NOMO-1 treated with dmso at 0.1 percent for 144 hours (cell line): ENCODE measurements at regions not wholly inside any gene's neighbourhood (a gene's known extent, or its start where the extent isn't known, plus 50 kb on each side); places are given as distances from the start of the nearest gene placed in this dataset.
"Not testable (repeated sequence)": the region's sequence is repeated elsewhere in the genome, so short reads cannot be mapped to it uniquely, and the experiment has no call there.

Experiments
- DNase-seq: peaks from one replicate; lab custom pipeline; 2025; ENCODE audit not compliant: unreplicated experiment; lab: John Stamatoyannopoulos, UW

DNA sequence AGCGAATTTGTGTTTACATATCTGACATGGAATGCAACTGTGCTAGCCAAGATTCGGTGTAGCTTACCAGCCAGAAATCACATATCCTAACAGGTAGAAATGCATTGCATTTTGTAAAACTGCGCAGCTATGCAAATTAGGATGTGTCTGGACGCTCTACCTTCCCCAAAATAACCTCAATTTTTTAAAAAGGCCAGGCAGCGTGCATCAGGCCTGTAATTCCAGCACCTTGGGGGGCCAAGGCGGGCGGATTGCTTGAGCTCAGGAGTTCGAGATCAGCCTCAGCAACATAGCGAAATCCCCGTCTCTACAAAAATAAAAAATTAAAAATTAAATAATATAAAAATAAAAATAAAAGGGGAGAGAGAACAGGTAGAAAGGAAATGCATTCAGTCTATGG is 305.0 kb downstream of the TYW1 start:
- no peak for DNase-seq

DNA sequence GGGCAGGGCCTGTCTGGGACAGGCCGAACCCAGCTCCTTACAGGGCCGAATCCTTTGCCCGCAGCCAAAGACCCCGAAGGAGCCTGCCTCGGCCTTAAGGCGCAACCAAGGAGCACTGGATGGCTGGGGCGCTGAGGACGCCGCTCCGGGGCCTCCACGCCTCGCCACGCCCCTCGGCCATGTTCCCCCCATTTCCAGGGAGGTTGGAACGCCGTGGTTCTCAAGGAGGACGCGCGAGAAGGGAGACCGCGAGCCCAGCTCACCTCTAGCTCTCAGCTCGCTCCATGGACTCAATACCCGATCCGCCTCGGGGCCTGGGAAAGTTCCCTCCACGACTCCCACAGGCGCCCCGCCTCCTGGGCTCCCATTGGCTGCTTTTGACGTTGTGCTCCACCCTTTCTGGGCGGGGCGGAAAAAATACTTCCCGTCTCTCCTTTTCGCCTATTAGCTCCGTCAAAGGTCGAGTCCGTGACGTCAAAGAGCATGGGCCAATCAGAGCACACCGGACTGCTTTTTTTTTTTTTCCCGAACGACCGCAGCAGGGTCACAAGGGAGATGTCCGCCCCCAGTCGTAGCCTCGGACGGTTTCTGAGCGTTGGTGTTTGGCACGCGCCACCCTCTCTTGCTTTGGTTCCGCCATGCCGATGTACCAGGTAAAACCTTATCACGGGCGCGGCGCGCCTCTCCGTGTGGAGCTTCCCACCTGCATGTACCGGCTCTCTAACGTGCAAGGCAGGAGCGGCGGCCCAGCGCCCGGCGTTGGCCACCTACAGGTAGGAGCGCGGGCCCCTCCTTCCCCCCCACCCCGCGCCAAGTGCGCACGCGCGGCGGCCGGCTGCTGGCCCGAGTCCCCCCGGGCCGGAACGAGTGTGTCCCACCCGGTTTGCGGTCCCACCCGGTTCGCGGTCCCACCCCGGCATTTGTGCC is 305.7 kb downstream of the TYW1 start:
- peak; percentile 94 for DNase-seq

DNA sequence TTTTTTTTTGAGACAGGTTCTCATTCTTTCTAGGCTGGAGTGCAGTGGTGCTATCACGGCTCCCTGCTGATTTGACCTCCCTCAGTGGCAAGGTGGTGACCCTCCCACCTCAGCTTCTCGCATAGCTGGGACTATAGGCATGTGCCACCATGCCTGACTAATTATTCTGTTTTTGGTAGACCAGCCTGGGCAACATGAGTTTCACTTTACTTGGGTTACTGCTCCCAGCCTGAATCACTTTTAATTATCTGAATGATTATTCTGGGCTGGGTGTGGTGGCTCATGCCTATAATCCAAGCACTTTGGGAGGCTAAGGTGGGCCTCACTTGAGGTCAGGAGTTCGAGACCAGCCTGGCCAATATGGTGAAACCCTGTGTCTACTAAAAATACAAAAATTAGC is 308.2 kb downstream of the TYW1 start:
- DNase-seq, result not testable (repeated sequence)

DNA sequence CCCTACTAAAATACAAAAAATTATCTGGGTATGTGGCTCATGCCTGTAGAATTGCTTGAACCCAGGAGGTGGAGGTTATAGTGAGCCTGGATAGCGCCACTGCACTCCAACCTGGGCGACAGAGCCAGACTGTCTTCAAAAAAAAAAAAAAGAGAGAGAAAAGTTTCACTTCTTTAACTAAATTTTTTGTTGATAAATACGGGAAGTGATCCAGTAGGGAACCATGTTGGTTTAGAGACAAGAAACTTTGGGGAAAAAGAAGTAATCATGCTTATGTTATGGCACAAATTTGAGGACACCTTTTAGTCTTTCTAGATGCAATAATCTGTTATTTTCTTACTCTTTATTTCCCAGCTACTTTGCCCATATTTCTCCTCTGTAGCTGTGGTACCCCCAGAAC is 309.7 kb downstream of the TYW1 start:
- DNase-seq, result no peak

DNA sequence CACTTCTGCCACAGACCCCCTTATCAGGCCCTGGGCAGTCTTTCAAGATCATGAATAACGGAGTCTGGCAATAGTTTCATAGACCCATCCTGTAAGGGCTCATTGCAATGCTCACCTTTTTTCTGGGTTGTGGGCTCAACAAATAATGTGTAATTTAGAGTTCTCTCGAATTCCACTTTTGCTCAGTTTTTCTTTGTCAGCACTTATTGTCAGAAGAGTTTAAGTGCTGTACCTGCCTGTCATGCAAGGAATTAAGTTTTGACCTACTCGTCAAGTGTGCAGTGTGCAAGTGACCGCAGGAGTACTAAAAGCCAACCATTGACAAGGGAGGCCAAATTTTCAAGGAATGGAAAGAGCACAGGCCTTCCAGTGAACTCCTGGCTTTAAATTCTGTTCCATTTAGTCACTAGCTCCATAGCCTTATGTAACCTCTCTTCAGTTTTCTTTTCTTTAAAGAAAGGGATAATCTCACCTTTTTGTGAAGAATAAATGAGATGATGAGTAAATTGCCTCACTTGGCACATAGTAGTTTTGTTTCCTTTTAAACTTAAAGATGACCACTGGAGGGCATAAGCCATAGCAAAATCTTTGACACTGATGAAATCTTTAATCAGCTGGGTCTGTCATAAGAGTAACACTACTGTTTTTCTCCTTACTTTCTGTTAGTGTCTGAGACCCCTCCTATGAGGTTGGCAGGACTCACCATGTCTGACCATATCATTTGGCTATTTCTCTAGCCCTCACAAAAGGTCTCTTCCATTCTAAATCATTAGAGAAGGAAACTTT is 313.3 kb downstream of the TYW1 start:
- DNase-seq, result no peak

DNA sequence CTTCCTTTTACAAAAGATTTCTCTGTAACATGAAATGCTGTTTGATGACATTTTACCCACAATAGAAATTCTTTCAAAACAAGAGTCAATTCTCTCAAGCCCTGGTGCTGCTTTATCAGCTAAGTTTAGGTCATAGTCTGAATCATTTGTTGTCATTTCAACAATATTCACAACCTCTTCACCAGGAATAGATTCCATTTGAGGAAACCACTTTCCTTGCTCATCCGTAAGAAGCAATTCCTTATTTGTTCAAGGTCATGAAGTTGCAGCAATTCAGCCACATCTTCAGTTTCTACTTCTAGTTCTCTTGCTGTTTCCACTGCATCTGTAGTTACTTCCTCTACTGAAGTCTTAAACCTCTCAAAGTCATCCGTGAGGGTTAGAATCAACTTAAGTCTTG is 315.3 kb downstream of the TYW1 start:
- DNase-seq, result no peak

DNA sequence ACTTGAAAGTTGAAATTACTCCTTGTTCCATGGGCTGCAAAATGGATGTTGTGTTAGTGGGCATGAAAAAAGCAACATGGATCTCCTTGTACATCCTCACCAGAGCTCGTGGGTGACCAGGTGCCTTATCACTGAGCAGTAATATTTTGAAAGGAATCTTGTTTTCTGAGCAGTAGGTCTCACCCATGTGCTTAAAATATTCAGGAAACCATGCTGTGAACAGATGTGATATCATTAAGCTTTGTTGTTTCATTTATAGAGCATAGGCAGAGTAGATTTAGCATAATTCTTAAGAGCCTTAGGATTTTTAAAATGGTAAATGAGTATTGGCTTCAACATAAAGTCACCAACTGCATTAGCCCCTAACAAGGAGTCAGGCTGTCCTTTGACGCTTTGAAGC is 316.6 kb downstream of the TYW1 start:
- DNase-seq, result no peak

DNA sequence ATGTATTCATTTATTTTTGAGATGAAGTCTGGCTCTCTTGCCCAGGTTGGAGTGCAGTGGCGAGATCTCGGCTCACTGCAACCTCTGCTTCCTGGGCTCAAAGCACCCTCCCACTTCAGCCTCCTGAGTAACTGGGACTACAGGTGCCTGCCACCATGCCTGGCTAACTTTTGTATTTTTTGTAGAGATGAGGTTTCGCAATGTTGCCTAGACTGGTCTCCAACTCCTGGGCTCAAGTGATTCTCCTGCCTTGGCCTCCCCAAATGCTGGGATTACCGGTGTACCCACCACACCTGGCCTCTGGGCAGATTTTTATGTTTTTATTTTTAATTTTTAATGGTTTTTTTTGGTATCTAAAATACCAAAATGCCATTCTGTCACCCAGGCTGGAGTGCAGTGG is 320.3 kb downstream of the TYW1 start:
- not testable (repeated sequence) for DNase-seq

DNA sequence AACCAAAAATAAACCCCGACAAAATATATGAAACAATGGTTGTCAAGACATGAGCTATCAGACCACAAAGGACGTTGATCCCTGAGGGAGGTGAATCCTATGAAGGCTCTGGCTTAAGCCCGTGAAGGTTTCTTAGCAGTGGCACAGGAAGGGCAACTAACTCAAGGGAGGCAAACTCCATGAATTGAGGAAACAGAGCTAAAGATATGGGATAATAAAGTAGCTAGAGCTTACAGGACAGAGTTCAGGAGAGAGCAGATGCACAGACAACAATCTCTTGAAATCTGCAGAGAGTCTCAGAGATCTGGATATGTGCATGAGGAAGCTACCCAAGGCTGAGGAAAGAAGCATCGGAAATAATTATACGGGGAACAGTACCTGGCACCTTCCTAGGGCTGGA is 331.6 kb downstream of the TYW1 start:
- not testable (repeated sequence) for DNase-seq

DNA sequence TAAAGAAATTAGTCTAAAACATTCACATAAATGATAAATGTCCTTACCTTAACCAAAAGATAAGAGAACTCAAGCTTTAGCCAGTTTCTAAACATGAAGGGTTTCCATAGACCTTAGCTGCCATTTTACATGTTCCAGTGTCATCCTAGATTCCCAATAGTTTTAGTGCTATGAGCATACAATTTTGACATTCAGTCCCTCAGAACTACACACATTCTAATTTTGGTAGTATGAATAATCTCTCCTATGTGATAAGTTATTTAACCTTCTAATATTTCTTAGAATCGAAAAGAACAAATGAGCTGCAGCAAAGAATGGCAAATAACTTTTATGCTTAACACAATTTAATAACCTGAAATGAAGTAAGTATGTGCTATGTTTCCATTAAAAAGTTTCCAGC is 338.5 kb downstream of the TYW1 start:
- DNase-seq, result not testable (repeated sequence)

DNA sequence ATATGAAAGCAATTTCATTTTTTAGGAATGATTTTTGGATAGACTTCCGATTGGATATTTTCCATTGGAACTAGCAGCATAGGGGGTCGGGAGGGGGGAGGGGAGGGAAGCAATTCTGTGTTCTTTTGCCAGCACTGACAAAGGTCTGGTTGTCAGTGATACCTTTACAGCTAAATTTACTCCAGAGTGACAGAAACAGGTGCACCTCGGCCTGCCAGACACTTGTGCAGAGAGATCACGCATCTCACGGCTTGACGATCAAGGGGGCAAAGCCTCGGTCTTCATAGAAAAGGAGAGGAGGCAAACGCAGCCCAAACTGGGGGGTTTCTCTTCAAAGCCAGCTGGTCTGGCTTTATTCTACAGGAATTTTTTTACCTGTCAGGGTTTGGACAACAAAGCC is 339.0 kb downstream of the TYW1 start:
- not testable (repeated sequence) for DNase-seq

DNA sequence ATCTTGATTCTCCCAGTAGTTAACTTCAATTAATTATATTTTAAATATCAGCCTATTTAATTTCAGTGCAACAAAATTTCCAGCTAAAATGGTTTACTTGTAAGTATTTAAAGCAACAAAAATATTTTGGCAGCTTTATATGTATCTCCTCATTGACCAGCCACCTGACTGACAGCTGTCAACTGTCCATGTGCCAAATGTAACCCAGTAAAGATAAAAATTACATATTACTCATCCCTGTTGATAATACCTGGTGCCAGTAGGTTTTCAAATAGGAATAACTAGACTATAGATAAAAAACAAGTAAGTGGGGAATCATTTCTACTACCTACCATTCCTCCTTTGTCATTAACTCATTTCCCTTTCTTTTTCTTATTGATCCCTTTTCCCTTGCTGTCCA is 341.9 kb downstream of the TYW1 start:
- DNase-seq, result not testable (repeated sequence)

DNA sequence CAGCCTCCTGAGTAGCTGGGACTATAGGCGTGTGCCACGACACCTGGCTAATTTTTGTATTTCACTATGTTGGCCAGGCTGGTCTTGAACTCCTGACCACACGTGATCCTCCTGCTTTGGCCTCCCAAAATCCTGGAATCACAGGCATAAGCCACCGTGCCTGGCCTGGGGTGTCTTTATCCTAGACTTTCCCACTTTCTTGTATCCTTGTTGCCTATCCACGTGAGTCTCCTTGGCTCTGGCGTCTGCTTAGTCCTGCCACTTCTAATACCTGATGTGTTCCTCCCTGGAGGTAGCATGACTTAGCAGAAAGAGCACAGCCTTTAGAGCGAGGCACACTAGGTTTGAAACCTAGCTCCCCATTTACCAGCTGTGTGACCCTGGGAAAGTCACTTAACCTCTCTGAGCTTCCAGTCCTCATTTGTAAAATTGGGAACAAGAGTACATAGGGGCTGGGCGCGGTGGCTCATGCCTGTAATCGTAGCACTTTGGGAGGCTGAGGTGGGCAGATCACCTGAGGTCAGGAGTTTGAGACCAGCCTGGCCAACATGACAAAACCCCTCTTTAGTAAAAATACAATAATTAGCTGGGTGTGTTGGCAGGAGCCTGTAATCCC is 344.6 kb downstream of the TYW1 start:
- DNase-seq, result no peak

DNA sequence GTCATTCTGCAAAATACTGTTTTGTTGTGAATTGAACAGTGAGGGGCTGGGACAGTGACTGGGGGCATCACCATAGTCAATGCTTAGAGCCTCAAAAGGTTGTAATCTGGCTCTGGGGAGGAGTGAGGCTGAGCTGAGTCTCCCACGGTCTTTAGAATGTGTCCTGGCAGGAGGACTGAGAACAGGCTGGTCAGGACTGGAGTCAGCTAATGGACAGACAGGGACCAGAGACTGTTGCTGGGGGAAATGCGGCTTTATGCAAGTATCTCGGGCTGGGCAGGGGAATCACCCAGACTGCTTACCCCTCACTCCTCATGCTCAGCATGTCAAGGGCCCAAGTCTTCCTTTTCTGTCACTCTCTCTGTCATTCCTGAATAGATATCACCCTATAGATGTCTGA is 346.5 kb downstream of the TYW1 start:
- DNase-seq, result no peak

DNA sequence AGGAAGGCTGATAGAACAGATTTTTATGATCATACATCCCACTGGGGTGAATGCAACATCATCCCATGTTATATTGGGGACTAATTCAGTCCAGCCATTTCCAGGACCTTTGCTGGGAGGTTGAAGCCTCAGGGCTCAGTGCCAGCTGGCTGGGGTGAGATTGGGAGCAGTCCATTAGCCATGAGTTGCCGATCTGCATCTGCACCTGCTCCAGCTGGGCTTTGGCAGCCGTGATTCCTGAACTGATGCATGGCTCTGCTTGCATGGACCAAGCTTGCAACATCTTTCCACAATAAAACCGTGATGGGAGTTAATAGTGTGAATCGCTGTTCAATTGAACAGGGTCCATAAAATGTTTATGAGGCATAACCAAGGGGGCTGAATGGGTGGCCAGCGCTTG is 346.9 kb downstream of the TYW1 start:
- DNase-seq, result no peak

DNA sequence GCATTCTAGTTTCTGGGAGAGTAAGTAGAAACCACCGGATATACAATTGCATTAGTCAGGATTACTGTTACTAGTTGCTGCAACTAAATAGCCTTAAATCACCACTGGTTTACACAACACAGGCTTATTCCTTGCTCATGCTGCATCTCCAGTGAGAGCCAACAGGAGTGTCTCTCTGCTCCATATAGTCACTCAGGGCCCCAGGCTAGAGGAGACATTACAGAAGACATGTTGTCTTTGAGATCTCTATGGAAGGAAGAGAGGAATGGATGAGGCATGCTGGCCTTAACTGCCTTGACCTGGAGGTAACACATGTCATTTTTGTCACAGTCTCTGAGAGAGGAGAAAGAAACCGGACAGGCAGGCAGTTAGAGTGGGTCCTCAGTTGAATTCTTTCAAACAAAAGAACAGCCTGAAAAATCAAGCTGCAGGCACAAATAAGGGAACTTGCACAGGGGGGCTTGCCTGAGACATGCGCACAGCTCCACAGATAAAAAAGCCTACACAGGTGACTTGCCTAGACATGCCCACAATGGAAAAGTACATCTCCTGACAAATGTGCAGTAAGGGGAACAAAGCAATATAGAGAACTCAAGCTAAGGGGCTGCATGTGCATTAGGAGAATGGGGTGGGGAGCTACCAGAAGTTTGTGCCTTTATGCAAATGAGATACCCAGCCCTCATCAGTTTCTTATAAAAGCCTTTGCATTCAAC is 348.0 kb downstream of the TYW1 start:
- DNase-seq, result no peak

DNA sequence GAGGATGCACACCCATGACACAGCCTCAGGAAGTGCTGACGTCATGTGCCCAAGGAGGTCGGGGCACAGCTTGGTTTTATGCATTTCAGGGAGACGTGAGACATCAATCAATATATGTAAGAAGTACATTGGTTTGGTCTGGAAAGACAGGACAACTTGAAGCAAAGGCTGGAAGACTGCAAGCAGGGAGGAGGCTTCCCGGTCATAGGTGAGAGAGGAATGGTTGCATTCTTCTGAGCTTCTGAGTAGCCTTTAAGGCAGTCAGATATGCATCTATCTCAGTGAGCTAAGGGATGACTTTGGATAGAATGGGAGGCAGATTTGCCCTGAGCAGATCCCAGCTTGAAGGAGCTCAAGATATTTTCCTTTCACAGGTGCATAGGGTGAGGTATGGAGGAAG is 349.5 kb downstream of the TYW1 start:
- no peak for DNase-seq

DNA sequence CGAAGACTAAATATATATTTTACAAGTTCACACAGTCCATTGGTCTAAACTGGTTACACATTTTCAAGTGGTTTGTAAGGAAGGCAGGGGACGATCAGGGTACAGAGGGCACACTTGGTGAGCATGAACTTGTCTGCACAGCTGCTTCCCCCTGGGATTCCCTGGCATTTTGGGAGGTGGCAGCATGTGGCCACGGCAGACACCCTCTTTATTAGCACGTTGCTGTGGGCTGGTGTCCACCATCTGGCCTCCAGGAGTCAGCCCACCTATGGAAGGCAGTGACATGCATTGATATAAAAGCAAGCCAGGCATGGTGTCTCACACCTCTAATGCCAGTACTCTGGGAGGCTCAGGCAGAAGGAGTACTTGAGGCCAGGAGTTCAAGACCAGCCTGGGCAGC is 350.2 kb downstream of the TYW1 start:
- no peak for DNase-seq

DNA sequence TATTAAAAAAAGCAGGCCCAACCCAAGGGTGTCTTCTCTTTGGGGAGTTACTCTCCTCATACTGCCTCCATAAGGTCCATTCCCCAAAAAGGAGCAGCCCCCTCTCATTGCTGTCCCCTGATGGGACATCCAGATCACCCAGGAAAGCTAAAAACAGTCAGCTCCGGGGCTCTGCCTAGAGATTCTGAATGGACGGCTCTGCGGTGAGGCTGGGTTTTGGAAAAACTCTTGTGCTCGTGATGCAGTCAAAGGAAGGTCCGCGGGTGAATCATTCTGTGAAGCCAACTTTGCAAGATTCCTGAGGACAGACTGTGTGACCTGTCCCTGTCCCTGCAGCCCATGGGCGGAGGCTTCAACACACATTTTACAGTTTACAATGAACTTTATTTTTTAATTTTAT is 351.5 kb downstream of the TYW1 start:
- no peak for DNase-seq

DNA sequence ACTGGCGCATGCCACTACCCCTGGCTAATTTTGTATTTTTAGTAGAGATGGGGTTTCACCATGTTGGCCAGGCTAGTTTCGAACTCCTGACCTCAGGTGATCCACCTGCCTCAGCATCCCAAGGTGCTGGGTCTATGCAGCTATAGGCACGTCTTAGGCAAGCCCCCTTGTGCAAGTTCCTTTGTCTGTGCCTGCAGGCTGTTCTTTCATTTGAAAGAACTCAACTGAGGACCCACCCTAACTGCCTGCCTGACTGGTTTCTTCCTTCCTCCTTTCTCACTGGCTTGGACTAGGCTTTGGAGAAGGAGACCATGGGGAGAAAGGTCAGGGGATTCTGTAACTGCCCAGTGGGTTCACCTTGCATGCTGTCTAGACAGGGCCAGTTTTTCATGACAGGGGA is 361.0 kb downstream of the TYW1 start:
- not testable (repeated sequence) for DNase-seq

DNA sequence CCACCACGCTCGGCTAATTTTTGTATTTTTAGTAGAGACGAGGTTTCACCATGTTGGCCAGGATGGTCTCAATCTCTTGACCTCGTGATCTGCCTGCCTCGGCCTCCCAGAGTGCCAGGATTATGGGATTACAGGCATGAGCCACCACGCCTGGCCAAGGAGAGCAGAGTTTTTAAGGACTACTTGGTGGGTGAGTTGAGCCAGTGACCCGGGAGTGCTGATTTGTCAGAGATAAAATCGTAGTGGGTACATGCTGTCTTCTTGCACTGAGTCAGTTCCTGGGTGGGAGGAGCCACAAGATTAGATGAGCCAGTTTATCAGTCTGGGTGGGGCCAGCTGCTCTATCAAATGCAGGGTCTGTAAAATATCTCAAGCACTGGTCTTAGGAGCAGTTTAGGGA is 361.7 kb downstream of the TYW1 start:
- not testable (repeated sequence) for DNase-seq
